Osteocyte (in vitro differentiated cells): ENCODE measurements at regions not wholly inside any gene's neighbourhood (a gene's known extent, or its start where the extent isn't known, plus 50 kb on each side); places are given as distances from the start of the nearest gene placed in this dataset.

Experiments
- DNase-seq: peaks from one replicate; pipeline ENCODE4 v3.0.0; 2021; ENCODE audit warnings: mixed read lengths; ENCODE audit not compliant: unreplicated experiment; ENCODE audit errors: extremely low spot score
- H3K27ac Mint-ChIP-seq: one replicate; pipeline ENCODE4 v1.8.0; 2021; ENCODE audit warnings: mild to moderate bottlenecking, mixed read lengths; ENCODE audit not compliant: unreplicated experiment
- H3K27me3 Mint-ChIP-seq: one replicate; pipeline ENCODE4 v1.8.0; 2021; ENCODE audit warnings: mixed read lengths; ENCODE audit not compliant: unreplicated experiment
- H3K36me3 Mint-ChIP-seq: one replicate; pipeline ENCODE4 v1.8.0; 2021; ENCODE audit warnings: mixed read lengths; ENCODE audit not compliant: unreplicated experiment
- H3K4me1 Mint-ChIP-seq: one replicate; pipeline ENCODE4 v1.8.0; 2021; ENCODE audit warnings: mixed read lengths; ENCODE audit not compliant: unreplicated experiment
- H3K4me3 Mint-ChIP-seq: one replicate; pipeline ENCODE4 v1.8.0; 2021; ENCODE audit warnings: mild to moderate bottlenecking, moderate library complexity, mixed read lengths; ENCODE audit not compliant: unreplicated experiment
- H3K9me3 Mint-ChIP-seq: one replicate; pipeline ENCODE4 v1.8.0; 2021; ENCODE audit warnings: mixed read lengths; ENCODE audit not compliant: unreplicated experiment
- CTCF ChIP-seq: fragments of 200-600 bp; sonication (generic); IDR thresholded peaks from 2 replicates; pipeline ENCODE4 v1.5.0; 2021; ENCODE audit warnings: antibody characterized with exemption, mild to moderate bottlenecking, moderate library complexity

GRCh38 chr14:45526715-45527549 lies 273.9 kb upstream of the MIS18BP1 start:
- DNase-seq: peak; percentile 75
- no peaks in the 10 kb centered on the region for H3K9me3 Mint-ChIP-seq
- no peak overlapping the region for H3K4me3 Mint-ChIP-seq
- peak; percentile 54 for TF ChIP-seq CTCF
- no peaks in the 10 kb centered on the region for H3K4me1 Mint-ChIP-seq
- no peak overlapping the region for H3K27ac Mint-ChIP-seq
- H3K27me3 Mint-ChIP-seq: peaks cover 12% of the 10 kb centered on the region
- H3K36me3 Mint-ChIP-seq: no peaks in the 10 kb centered on the region

- H3K27me3 Mint-ChIP-seq: no peaks in the 10 kb centered on the region
- DNase-seq: no peak
- no peaks in the 10 kb centered on the region for H3K36me3 Mint-ChIP-seq
- H3K4me3 Mint-ChIP-seq: no peak overlapping the region
- H3K4me1 Mint-ChIP-seq: no peaks in the 10 kb centered on the region
- no peaks in the 10 kb centered on the region for H3K9me3 Mint-ChIP-seq
- H3K27ac Mint-ChIP-seq: no peak overlapping the region
- no peak for TF ChIP-seq CTCF
These were observed 266.8 kb upstream of the MIS18BP1 start for GRCh38 chr14:45519766-45520165.

GRCh38 chr14:45492876-45493275 lies 239.9 kb upstream of the MIS18BP1 start:
- H3K36me3 Mint-ChIP-seq: no peaks in the 10 kb centered on the region
- H3K9me3 Mint-ChIP-seq: peaks cover 11% of the 10 kb centered on the region

GRCh38 chr14:45491914-45492313 lies 238.9 kb upstream of the MIS18BP1 start:
- H3K27me3 Mint-ChIP-seq: no peaks in the 10 kb centered on the region
- no peak for TF ChIP-seq CTCF
- H3K27ac Mint-ChIP-seq: no peak overlapping the region
- H3K4me3 Mint-ChIP-seq: no peak overlapping the region
- H3K36me3 Mint-ChIP-seq: no peaks in the 10 kb centered on the region
- H3K9me3 Mint-ChIP-seq: peaks cover 15% of the 10 kb centered on the region
- DNase-seq: no peak
- no peaks in the 10 kb centered on the region for H3K4me1 Mint-ChIP-seq

More at GRCh38 chr14:45492876-45493275, 239.9 kb upstream of the MIS18BP1 start:
- Mint-ChIP-seq H3K27ac (no peak overlapping the region), H3K27me3 (no peaks in the 10 kb centered on the region), H3K4me1 (no peaks in the 10 kb centered on the region), H3K4me3 (no peak overlapping the region)
- TF ChIP-seq CTCF: no peak
- DNase-seq: no peak

GRCh38 chr14:45486599-45486998 lies 233.6 kb upstream of the MIS18BP1 start:
- H3K27me3 Mint-ChIP-seq: no peaks in the 10 kb centered on the region
- H3K4me3 Mint-ChIP-seq: no peak overlapping the region
- no peaks in the 10 kb centered on the region for H3K4me1 Mint-ChIP-seq

More at GRCh38 chr14:45486599-45486998, 233.6 kb upstream of the MIS18BP1 start:
- no peak overlapping the region for H3K27ac Mint-ChIP-seq
- no peaks in the 10 kb centered on the region for H3K36me3 Mint-ChIP-seq
- no peak for DNase-seq
- no peak for TF ChIP-seq CTCF
- H3K9me3 Mint-ChIP-seq: peaks cover 30% of the 10 kb centered on the region
